ENCODE measurements at regions not wholly inside any gene's neighbourhood (a gene's known extent, or its start where the extent isn't known, plus 50 kb on each side); places are given as distances from the start of the nearest gene placed in this dataset.

GRCh38 chr2:16275131-16275530, 334.8 kb downstream of the MYCN start:
- no peak for DNase-seq (ENCODE audit: low read depth)

DNA sequence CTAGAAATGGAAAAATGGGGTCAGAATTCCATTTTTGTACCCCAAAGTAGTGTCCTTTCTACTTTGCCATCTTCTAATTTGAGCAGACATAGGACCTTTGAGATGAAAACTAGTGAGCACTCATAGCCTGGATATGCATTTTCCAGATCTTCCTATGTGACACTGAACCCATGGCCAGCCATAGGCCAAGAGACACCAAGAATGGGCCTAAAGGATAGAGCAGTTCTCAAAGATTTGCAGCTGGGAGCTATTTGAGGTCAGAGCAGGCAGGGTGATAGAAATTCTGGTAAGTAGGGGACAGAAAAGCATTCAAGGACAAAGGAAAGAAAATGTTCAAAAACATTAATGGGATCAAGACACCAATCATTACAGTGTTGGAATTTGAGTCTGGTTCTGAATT, 332.8 kb downstream of the MYCN start:
- DNase-seq (ENCODE audit: low read depth), result no peak

DNA sequence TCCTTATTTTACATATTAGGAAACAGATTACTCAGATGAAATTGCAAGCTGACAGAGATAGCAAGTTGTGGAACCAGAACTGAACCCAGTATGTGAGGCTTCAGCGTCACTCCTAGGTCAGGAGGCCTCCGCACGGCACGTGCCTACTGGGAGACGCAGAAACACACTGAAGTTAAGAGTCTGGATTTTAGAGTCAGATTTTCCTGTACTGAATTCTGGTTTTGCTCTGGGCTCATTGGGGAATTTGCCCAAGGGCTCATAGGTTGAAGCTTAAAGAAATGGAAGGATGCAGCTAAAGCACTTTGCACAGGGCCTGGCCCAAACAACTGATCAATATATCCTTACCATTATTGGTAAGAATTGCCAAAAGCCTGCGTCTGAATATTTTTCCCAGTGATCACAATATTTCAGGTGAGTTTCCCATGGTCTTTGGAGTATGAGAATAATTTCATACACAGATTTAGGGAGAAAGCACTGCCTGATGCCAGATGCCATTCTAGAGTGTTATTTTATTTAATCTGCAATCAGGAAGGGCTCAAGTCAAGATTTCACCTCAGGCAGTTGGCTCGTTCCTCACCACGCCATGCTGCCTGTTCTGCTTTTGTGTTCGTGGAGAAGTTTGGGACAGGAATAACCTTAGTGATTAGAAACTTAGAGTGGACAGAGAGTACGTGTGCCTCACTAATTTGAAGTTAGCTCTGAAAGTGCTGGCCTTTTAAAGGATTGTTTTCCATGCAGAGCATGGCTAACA, 331.9 kb downstream of the MYCN start:
- DNase-seq (ENCODE audit: low read depth), result no peak

- DNase-seq (ENCODE audit: low read depth), result no peak
Measured at GRCh38 chr2:16271231-16271896, 331.0 kb downstream of the MYCN start.

DNA sequence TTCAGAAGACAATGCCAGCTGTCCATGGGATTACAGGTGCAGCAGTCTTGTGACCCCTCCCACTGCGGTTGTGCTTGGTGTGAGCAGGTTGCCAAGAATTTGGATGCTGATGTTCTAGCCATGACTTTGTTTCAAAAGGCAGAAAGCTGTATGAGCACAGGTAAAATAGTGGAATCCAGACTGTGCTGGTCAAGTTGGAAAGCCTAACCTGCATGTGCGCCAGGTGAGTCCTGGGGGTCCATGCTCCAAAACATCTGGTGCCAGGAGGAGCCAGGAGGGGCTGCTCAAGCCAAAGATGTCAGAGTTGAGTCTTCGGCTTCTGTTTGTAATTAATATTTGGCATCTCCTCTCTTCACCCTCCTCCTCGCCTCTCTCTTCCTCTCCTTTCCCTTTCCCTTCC, 330.1 kb downstream of the MYCN start:
- no peak for DNase-seq (ENCODE audit: low read depth)

DNA sequence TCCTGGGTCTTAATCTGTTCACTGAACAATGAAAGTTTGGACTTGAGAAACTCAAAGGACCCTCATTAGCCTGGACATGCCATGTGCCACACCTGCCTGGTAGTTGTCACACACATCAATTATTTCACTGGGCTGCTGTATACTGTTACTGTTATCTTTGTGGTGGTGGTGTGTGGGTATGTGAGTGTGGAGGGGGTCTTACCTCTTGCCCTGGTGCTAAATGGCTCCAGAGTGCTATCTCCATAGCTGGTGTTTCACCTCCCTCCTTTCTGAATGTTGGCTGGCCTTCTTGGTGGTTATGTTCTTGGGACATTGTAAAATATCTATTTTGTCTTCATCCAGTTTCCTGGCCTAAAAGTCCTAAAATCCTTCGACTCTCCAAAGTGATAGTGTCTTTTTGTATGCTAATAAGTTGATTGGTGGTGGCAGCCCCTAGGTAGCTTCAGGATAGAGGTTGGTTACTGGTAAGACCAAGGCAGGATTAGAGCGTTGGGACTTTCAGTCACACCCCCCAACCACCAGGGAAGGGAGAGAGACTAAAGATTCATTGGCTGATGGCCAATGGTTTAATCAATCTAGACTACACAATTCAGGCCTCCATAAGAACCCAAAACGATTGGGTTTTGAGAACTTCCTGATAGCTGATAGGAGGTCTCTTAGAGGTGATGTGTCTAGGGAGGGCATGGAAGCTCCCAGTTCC, 328.1 kb downstream of the MYCN start:
- no peak for DNase-seq (ENCODE audit: low read depth)

- DNase-seq (ENCODE audit: low read depth), result no peak
Measured at GRCh38 chr2:16266571-16266970, 326.2 kb downstream of the MYCN start.

GRCh38 chr2:16264931-16265540, 324.7 kb downstream of the MYCN start:
- no peak for DNase-seq (ENCODE audit: low read depth)

GRCh38 chr2:16264491-16264890, 324.1 kb downstream of the MYCN start:
- DNase-seq (ENCODE audit: low read depth), result no peak

- no peak for DNase-seq (ENCODE audit: low read depth)
Measured at GRCh38 chr2:16263241-16263890, 323.0 kb downstream of the MYCN start.

DNA sequence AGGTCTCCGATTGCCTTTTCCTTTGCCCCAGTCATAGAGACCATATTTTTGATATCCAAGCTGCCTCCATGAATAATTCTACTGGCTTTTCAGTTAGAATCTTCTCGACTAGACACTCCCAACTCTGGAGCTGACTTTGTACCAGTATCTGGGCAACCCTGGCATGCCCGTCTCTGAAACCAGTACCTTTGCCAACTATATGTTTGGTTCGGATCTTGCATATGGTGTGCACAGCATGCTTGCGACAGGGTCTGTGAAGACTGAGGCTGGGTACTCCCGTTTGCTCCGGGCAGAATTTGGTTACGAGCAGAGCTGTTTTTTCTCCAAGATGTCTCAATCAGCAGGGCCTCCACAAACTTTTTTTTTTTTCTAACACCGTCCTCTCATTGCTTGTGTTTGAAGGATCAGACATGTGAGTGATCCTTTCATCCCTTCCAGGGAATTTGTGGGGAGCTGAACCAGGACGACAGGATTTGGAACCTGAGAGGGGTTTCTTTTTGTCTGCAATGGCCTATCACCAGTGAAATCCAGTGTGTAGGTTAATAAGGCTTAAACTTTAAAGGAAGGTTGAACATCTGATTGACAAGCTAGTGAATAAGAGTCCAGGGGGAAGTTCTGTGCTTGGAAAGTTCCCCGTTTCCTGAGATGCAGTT, 322.3 kb downstream of the MYCN start:
- no peak for DNase-seq (ENCODE audit: low read depth)

DNA sequence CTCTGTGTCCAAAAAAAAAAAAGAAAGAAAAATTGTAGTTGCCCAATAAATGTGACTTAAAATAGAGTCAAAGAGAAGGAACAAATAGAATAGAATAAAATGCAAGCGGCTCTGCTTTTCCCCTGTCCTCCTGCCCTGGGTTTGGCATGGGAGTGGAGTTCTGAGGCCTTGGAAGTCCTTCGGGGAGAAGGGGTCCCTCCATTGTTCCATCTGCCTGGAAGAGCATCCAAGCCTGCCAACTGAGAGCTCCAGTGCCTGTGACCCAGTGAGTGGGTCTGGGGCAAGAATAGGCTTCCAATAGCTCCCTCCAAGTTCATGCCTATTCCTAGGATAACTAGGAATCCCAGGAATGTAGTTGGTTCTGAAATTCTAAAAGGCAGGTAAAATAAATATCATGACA, 321.4 kb downstream of the MYCN start:
- no peak for DNase-seq (ENCODE audit: low read depth)

DNA sequence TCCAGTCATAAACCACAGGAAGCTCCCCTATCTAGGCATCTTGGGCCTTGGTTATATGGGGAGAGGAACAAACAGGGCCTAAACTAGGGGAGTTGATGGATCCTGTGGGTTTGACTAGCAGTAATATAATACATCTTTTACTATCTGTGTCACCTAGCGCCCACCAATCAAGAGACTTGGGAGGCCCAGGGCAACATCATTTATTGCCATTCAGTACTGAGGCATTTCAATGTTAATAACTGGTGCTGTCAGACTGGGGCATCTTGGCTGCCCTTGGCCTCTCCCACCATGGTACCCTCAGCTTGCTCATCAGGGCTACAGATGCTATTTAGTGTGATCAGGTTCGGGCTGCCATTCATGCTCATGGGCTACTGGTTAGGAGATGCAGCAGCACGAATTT, 320.7 kb downstream of the MYCN start:
- no peak for DNase-seq (ENCODE audit: low read depth)

DNA sequence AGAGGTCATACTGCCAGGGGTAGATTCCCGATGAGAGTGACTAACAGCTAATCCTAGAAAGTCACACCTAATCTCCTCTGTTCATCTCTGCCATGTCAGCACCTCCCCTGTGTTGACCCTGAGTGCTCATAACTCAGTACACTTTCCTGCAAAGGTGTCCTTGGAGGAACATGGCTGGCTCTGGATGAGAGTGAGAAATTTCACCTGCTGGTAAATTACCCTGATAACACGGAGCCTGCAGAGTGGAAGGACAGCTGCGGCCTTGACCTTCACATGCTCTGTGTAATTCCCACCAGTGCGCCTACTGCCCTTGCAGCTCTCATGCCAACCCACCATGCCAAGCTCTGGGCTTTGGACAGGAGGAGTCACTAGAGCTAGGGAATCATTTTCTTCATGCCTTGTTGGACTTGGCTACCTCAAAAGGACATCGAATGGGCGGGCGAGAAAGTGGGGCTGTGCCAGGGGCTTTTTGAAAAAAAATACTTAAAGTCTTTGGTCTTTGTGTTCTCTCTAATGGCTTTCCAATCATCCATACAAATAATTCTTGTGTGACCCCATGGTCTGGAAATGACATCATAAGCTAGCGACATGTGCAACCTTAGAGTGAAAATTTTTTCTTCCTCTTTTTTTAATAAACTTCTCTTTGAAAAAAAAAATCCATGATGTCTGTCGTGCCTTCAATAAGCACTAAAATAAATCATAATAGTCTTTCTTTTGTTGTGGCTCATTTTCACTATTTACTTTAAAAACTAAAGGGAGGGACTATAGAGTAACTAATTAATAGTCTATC, 319.9 kb downstream of the MYCN start:
- DNase-seq (ENCODE audit: low read depth), result no peak

GRCh38 chr2:16259010-16259409, 318.7 kb downstream of the MYCN start:
- no peak for DNase-seq (ENCODE audit: low read depth)

GRCh38 chr2:16258350-16258749, 318.0 kb downstream of the MYCN start:
- no peak for DNase-seq (ENCODE audit: low read depth)

DNA sequence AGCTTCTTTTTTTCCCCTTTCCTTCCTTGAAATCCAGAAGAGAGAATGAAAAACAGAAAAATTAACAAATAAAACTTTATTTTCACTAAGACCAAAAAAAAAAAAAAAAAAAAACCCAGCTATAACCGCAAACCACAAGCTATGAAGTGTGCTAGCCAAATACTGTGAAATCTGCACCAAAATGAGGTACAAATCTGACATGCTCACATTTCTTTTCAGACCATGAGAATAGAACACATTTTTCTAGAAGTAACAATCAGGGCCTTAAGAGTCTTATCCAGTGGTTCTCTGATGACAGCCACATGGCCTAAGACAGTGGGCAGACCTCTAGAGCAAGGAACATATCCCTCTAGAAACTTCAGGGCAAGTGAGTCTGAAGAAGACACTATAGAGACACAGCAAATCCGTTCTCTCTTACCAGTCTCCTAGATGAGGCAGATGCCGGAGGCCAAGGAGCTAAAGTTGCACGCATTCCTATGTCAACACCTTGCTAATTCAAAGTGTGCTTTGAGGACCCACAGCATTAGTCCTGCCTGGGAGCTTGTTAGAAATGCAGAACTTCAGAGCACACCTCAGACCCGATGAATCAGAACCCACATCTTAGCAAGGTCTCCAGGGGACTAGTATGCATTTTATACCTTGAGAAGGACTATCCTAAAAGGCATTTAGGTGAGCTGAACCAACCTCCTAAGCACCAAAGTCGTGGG, 317.1 kb downstream of the MYCN start:
- DNase-seq (ENCODE audit: low read depth), result no peak

- DNase-seq (ENCODE audit: low read depth), result no peak
Measured at GRCh38 chr2:16256601-16257321, 316.4 kb downstream of the MYCN start.

DNA sequence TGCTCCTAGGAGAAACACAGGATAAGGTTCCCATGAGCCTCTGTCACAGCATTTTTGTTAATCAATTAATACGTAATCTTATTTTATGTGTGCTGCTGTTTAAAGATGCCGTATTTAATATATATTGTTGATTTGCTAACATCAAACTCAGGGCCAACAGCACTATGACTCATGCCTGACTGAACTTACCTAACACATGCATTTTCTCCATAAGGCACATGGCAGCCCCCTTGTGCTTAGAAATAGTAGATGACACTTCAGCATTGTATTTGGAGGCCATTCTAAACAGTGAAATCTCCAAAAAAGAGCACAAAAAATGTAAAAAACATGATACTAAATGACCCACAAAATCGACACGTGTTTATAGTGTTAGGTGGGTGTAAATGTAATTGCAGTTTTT, 314.8 kb downstream of the MYCN start:
- DNase-seq (ENCODE audit: low read depth), result no peak

All from stimulated activated CD4-positive, alpha-beta T cell treated with anti-CD3 and anti-CD28 coated beads, Interleukin-2, amount 100 ng/mL, for 4 hours (primary cell).